GM21515 (cell line): ENCODE measurements at regions not wholly inside any gene's neighbourhood (a gene's known extent, or its start where the extent isn't known, plus 50 kb on each side); places are given as distances from the start of the nearest gene placed in this dataset.
"Not testable (repeated sequence)": the region's sequence is repeated elsewhere in the genome, so short reads cannot be mapped to it uniquely, and the experiment has no call there.

ENCODE experiments used
- ATAC-seq: cut with Tn5 transposase; IDR thresholded peaks from one replicate; pipeline ENCODE4 v1.9.1; 2021; ENCODE audit not compliant: unreplicated experiment

- ATAC-seq, result no peak
Measured at GRCh38 chr21:31609081-31609480, 50.4 kb upstream of the SOD1 start.

GRCh38 chr21:31607791-31608190 is 51.7 kb upstream of the SOD1 start:
- ATAC-seq, result no peak

- ATAC-seq, result no peak
Measured at GRCh38 chr21:31606081-31606874, 53.2 kb upstream of the SOD1 start.

- no peak for ATAC-seq
Measured at GRCh38 chr21:31604591-31605190, 54.8 kb upstream of the SOD1 start.

- no peak for ATAC-seq
Measured at GRCh38 chr21:31599563-31599962, 59.9 kb upstream of the SOD1 start.

- ATAC-seq, result no peak
Measured at GRCh38 chr21:31599013-31599412, 60.5 kb upstream of the SOD1 start.

GRCh38 chr21:31597683-31598082 is 61.8 kb upstream of the SOD1 start:
- no peak for ATAC-seq

GRCh38 chr21:31596055-31596454 is 63.4 kb upstream of the SOD1 start:
- ATAC-seq, result no peak

GRCh38 chr21:31594726-31595125 is 64.8 kb upstream of the SOD1 start:
- ATAC-seq, result no peak

- no peak for ATAC-seq
Measured at GRCh38 chr21:31594279-31594678, 65.2 kb upstream of the SOD1 start.

- no peak for ATAC-seq
Measured at GRCh38 chr21:31592963-31593560, 66.4 kb upstream of the SOD1 start.

GRCh38 chr21:31592516-31592915 is 67.0 kb upstream of the SOD1 start:
- no peak for ATAC-seq

- no peak for ATAC-seq
Measured at GRCh38 chr21:31589820-31590219, 69.7 kb upstream of the SOD1 start.

GRCh38 chr21:31586118-31586517 is 73.4 kb upstream of the SOD1 start:
- ATAC-seq, result no peak

- not testable (repeated sequence) for ATAC-seq
Measured at GRCh38 chr21:31583937-31584336, 75.6 kb upstream of the SOD1 start.

GRCh38 chr21:31583498-31583897 is 76.0 kb upstream of the SOD1 start:
- no peak for ATAC-seq

- ATAC-seq, result peak; percentile 73
Measured at GRCh38 chr21:31580866-31581276, 78.6 kb upstream of the SOD1 start.

- no peak for ATAC-seq
Measured at GRCh38 chr21:31577271-31577670, 82.2 kb upstream of the SOD1 start.

GRCh38 chr21:31576428-31576827 is 83.1 kb upstream of the SOD1 start:
- no peak for ATAC-seq

GRCh38 chr21:31573217-31573616 is 86.3 kb upstream of the SOD1 start:
- no peak for ATAC-seq

GRCh38 chr21:31571879-31572278 is 87.6 kb upstream of the SOD1 start:
- no peak for ATAC-seq

- ATAC-seq, result no peak
Measured at GRCh38 chr21:31570824-31571566, 88.5 kb upstream of the SOD1 start.
